NCI-H82 treated with DMSO at 0.1 percent for 48 hours (cell line): ENCODE measurements at regions not wholly inside any gene's neighbourhood (a gene's known extent, or its start where the extent isn't known, plus 50 kb on each side); places are given as distances from the start of the nearest gene placed in this dataset.
A peak's percentile ranks its signal among the peaks of the same experiment; 100 is the strongest.

Experiments used
- DNase-seq: peaks from one replicate; lab custom pipeline; 2025; ENCODE audit not compliant: unreplicated experiment; lab: John Stamatoyannopoulos, UW

DNA sequence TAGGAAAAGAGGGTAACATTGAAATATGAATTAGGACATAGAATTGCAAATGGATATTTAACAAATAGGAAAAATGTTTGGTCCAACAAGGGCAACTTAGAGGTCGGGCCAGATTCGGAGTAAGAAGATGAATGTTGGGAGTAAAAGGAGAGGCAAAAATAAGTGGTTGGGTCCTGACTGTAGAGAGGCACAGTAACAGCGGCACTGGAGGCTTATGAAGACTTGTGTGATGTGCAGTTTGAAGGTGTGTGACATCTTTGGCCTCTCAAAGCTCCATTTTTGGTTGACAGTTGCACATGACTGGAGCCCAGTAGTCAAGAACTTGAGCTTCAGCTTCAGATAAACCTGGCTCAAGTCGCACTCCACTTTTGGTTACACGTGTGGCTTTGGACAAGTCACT is 109.9 kb upstream of the PAXBP1 start:
- no peak for DNase-seq

DNA sequence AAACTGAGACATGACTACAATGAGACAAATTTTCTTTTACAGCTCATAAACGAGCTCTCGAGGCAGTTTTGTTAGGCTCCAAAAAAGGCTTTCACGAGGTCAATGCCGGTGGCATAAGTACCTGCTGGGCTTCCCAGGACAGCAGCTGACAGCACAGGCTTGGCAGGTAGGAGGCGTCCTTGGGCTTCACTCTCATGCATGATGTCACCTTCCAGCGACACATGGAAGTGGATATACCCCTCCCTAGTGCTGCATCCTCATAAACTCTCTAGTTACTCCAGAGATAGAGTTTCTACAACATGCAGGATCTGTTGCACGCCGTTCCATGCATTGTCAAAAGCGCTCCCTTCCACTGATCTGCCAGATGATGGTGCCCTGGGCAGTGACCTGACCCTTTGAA is 112.5 kb upstream of the PAXBP1 start:
- no peak for DNase-seq

DNA sequence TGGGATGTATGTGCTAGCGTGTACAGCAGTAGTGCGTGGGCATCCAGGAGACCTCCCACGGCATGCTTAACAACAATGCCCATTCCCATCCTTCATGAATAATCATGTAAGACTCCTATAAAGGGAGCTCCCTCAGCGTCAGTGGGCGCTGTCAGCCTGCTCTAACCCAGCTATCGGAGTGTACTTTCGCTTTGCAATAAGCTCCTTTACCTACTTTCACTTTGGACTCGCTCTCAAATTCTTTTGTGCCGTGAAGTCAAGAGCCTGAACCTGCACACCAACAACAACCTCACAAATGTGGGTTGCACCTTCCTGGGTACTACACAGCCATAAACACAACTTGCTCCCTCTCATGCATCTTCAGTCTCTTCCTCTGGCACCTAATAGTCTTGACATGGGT is 114.8 kb upstream of the PAXBP1 start:
- no peak for DNase-seq

DNA sequence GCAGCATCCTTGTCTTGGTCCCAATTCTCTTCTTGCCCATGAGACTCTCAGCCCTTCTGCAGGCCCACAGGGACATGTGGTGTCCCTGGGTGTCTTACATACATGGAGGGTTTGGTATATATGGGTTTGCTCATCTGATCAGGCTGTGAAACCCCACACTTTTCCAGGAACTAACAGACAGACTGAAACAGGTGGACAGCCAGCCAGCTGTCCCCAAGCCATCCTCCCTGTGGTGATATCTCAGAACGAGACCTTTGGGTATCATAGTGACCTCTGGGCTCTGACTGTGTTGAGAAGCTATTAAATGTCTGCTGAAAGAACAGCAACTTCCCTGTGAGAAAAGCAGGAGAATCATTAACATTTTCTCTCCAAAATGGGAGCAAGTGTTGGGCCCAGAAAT is 115.5 kb upstream of the PAXBP1 start:
- DNase-seq = no peak

DNA sequence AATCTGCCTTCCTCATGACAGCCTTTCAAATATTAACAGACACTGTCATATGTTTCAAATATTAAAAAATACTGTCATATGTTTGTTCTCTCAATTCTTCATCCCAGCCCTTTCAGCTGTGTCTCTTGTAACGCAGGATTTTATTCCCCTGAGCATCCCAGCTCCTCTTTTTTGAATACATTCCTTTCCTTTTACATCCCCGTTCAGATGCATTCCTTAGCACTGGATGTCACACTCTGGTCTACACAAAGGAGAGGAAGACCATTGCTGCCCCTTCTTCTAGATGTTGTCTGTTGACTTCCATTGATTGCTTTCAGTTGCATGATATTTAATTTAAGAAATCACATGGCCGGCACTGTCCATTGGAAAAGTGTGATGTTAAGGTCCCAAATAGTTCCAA is 117.4 kb upstream of the PAXBP1 start:
- no peak for DNase-seq

DNA sequence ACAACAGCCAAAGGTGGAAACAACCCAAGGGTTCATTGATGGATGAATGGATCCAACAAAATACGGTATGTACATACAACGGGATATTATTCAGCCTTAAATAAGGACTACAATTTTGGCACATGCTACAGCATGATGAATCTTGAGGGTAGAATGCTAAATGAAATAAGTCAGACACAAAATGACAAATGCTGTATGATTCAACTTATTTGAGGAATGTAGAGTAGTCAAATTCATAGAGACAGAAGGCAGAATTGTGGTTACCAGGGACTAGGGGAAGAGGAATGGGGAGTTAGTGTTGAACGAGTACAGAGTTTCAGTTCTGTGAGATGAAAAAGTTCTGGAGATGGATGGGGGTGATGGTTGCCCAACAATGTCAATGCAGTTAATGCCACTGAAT is 118.0 kb upstream of the PAXBP1 start:
- DNase-seq = no peak

DNA sequence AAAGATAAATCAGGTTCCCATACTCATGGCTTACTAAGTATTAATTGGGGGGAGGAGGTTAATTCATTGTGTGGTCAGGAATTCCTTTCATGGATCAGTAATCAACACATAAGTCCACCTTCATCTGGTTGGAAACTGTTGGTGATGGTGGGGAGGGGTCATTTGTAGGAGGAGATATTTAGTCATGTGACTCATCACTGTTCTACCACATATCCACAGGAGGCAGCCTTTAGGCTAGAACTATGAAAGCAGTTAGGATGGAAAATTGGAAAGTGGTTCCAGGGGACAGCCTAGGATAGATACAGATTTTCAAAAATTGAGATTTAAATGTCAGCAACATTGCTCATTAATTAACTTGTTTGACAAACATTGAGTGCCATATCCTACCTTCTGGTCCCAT is 122.8 kb upstream of the PAXBP1 start:
- DNase-seq = no peak

DNA sequence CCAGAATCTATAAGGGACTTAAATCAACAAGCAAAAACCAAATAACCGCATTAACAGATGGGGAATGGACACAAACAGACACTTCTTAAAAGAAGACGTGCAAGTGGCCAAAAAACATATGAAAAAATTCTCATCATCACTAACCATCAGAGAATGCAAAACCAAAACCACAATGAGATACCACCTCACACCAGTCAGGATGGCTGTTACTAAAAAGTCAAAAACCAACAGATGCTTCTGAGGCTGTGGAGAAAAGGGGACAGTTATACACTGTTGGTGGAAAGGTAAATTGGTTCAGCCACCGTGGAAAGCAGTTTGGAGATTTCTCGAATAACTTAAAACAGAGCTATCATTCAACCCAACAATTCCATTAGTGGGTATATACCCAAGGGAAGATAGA is 124.9 kb upstream of the OLIG2 start:
- DNase-seq = no peak

DNA sequence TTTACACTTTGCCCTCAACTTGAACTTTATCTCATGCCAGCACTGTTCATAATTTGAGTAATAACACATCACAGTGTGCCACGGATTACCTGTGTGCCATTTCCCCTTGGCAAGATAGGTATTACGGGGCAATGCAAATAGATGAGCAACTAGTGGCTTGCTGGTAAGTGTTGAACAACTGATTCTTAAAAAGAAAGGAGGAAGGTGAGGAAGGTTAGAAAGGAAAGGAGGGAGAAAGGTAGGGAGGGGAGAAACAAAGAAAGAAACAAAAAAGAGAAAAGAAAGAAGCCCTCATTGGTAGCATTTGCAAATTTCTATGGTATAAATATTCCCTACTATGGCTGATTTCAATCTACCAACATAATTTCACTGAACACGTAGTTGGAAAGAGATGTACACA is 118.2 kb upstream of the OLIG2 start:
- no peak for DNase-seq

DNA sequence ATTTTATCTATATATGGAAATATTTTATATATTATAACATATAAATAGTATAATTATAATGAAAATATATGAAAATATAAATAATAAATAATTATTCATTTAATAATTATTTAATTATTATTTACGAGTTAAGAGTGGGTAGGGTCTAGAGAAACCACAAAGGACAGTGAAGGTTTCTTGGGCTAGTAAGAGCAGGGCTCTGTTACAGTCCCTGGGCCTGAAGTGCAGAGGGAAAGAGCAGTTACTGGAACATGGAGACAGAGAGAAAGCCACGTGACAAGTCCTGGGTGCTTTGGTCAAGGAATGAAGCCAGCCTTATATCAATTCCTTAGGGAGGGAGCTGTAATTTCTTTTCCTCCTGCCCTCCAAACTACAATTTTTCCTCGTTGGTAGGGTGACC is 117.2 kb upstream of the OLIG2 start:
- no peak for DNase-seq

DNA sequence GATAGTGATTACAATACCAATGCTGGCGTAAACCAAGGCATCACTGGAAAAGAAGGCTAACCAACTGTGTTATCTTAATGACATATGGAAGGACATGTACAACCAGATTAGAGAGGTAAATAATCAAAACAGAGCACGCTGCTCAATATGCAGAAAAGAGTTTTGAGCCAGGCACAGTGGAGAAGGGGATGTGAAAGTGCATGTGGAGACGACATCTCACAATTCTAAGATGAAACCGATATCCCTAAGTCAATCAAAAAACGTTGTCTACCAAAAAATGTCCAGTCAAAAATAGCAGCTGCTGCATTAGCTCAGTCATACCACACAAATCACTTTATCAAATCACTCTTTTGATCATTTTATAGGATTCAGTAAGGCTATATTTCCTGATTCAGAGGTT is 116.3 kb upstream of the OLIG2 start:
- DNase-seq = no peak

DNA sequence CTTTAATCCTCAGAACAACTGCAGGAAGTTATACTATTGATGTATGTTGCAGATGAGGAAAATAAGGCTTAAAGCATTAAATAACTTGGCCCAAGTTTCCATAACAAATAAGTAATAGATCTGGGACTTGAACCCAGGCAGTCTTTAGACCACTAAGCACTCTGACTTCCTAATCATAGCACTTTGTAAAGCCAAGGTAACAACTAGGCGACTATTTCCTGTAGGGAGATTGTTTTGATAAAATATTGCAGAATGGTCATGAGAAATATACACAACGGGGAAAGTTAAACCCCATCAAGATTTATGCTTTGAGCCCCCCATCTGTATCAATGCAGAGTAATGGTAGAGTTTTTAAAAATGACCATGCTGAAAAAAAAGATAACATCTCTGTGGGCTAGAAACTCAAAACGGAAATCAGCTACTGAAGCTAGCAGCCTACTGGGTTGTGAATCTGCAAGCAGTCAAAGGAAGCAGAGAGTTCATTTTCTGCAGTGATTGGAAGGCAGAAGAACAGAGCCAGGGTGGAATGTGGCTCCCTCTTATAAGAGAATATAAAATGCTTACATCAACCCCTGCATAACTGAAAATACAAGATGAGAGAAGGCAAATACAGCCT is 111.2 kb upstream of the OLIG2 start:
- no peak for DNase-seq

DNA sequence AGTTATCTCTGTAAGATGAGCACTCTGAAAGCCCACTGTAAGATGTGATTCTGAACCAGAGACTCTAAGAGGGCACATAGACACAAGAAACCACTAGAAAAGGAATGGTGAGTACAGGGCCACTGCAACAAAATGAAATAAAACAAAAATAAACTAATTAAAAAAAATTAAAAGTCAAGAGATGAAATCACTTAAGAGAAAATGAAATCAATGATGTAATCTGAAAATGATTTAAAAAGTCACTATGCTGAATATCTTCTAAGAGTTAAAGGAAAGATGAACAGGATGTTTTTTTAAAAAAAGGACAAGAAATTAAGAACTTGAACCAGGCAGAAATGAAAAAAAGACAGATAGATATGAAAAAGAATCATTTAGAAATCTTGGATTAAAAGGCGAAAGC is 110.6 kb upstream of the OLIG2 start:
- no peak for DNase-seq

DNA sequence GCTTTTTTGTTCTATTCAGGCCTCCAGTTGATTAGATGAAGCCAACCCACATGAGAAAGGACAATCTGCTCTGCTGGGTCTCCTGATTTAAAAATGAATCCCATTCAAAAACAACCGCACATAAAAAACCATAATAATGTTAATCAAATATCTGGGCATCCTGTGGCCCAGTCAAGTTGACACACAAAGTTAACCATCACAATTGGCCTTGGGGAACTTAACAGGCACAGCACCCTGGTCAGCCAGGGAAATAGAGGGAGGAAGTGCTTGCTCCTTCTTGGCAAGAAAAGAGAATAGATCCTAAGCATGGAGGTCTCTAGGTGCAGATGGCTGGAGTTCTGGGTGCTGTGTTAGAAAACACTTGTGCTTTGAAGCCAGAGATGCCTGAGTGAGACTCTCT is 109.6 kb upstream of the OLIG2 start:
- DNase-seq = no peak

DNA sequence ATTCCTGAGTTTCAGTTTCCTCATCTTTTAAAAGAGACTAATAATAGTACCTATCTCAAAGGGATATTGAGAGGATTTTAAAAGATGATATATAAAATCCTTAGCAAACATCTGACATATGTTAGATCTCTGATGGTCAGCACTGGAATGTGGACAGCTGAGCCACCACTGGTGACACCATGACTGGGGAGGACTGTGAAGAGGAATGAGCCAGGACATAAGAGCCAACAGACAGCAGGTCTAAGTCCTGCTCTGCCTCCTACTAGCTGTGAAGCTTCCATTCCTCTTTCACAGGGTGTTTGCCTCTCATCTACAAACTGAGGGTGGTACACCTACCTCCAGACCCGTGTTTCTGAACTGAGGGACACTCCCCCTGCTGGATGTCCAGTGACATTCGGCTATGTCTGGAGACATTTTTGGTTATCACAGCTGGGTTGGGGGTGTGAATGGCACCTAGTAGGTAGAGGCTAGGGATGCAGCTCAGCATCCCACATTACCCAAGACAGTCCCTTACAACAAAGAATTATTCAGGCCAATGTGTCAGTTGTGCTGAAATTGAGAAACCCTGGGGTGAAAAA is 109.1 kb upstream of the OLIG2 start:
- DNase-seq = no peak

DNA sequence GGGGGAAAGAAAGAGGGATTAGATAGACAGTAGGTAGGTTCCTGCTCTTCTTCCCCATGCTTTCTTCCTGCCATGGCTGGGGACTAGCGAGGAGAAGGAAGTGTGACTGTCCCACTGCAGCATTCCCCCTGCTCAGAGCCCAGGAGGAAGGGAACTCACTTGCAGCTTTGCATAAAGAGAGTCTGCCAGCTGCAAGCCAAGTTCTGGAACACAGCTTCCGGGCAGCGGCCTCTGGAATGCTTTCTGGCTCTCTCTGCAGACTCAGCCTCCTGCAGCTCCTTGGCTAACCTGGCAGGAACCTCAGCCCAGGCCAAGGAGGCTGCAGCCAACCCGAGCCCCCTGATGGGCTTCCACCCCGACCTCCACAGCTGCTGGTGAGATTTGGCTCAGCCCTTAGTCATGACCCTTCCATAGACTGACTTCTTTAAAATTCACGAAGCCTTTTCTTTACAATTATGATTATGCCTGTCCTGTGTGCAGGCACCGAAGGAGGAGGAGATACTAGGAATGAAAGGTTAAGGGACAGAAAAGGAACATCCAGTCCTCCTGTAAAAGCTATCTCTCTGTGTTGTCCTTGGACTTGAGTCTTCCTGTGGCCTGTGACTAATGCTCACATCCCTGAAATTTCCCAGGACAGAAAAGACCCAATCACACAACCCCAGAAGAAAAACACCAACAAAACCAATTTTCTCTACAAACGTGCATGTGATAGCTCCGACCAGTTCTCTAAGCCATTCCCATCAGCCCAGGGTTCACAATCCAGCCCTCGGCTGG is 108.2 kb upstream of the OLIG2 start:
- no peak for DNase-seq

DNA sequence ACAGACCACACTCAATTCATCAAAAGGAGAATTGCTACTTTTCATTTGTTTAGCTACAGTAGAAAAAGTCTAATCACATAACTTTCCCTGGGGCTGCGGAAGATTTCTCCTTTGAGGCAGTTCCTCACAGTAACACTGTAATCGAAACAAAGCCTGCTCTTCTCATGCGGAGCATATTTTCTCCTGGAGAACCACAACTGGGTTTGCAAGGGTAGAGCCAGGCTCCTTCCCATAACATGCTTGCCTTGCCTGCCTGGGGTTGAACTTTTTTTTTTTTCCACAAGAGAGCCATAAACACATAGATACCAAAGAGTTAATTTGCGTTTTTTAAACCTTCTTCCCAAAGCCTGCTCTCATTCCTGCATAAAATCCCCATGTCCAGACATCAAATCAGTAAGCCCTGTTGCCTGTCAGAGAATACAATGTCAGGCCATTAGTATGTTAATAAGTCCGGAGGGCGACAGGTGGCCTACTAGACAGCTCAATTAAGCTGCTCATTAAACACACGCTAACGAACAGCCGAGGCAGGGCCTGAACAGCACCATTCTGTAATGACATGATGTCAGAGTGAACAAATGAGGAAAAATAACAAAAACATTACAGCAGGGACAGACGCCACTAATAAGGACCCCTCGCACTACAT is 107.1 kb upstream of the OLIG2 start:
- peak; percentile 44 for DNase-seq

DNA sequence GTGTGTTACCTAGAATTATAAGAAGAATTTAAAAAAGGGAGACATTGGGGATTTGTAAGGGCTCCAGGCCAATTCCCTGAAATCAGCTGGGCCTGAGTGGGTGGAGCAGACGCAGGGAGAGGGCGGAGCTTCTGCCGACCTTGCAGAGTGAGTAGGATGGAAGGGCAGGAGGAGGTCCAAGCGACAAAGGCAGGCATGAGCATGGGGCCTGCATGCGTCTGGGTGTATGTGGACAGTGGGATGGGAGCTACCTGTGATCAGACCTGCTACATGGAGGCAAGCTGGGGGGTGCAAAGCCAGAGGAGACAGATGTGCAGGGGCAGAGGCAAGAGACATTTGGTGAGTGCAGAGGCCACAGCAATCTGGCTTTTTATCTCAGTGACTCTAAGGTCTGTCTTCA is 105.3 kb upstream of the OLIG2 start:
- no peak for DNase-seq

DNA sequence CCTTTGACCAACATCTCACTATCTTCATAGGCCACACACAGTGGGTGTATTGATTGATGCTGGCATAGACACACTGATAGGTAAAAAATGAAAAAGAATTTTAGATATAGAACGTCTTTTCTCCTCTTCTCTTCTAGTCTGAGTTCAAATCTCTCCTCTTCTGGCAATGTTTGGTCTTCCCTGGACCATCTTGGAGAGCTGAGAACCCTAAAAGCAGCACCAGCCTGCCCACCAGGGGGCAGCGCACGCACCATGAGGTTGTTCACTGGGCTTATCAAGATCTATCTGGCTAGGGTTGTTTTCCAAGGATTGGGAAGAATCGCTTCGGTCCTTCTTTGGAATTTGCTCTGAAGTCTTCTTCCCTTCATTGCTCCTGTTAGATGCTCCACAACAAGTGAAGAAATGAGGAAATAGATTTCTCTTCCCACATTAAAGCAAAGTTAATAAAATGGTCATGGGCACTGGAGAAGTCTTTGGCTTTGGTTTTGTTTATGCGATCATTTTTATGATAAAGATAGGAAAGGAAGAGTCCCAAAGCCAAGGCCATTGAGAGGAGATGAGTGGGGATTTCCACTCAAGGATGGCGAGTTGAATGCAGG is 104.0 kb upstream of the OLIG2 start:
- DNase-seq = no peak

DNA sequence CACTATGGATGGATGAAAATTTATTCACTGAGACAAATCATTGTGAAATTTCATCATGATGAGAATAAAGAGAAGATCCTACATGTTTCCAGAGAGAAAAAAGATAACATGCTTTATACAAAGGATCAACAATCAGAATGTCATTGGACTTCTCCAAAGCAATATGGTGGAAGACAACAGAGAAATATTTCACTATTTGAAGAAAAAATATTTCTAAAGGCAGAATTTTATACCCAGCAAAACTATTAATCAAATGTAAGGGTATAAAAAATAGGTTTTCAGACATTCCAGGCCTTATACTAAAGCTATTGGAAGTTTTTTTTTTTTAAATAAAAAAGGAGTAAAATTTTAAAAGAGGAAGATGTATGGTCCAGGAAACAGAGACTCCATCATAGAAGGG is 100.6 kb upstream of the OLIG2 start:
- no peak for DNase-seq

DNA sequence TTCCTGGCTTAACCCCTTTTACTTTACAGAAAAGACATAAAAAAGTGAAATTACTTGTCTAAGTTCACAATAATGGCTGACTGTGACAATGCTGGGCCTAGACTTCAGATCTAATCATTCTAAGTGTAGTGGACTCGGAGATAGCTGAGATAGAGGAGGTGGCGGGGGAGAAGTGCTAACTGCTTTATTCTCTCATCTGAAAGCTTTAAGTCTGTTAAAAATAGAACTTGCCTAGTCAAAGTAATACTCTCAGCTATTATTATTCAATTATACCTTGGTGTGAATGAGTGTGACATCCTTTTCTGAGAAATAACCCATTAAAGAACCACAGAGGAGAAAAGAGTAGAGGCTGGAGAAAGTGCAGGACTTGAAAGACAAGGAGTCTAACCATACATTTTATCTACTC is 96.1 kb upstream of the OLIG2 start:
- DNase-seq = no peak

DNA sequence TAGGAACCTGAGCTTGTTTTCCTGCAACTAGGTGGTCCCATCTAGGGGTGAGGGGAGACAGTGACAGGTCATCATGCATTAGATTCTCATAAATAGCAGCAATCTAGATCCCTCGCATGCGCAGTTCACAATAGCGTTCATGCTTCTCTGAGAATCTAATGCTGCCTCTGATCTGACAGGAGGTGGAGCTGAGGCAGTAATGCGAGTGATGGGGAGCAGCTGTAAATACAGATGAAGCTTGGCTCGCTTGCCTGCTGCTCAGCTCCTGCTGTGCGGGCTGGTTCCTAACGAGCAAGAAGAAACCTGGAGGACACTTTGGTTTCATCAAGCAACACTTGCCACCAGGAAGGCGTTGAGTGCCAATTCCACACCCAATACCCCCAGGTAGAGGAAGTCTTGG is 95.1 kb upstream of the OLIG2 start:
- no peak for DNase-seq
